Activated CD4-positive, alpha-beta T cell treated with anti-CD3 and anti-CD28 coated beads, Interleukin-2, amount 50 U/mL, for 4 hours (primary cell): ENCODE measurements at regions not wholly inside any gene's neighbourhood (a gene's known extent, or its start where the extent isn't known, plus 50 kb on each side); places are given as distances from the start of the nearest gene placed in this dataset.

Source experiments
- DNase-seq, 2 experiments: peaks; one replicate each; pipeline ENCODE4 v3.0.0-alpha.2; 2020

- no peak for DNase-seq
These were observed 61.2 kb upstream of the PROK2 start for GRCh38 chr3:71846185-71846584.

GRCh38 chr3:71843071-71843470 lies 58.1 kb upstream of the PROK2 start:
- no peak for DNase-seq

GRCh38 chr3:71838406-71838805 lies 53.5 kb upstream of the PROK2 start:
- no peak for DNase-seq
